ENCODE measurements at regions not wholly inside any gene's neighbourhood (a gene's known extent, or its start where the extent isn't known, plus 50 kb on each side); places are given as distances from the start of the nearest gene placed in this dataset.

DNA sequence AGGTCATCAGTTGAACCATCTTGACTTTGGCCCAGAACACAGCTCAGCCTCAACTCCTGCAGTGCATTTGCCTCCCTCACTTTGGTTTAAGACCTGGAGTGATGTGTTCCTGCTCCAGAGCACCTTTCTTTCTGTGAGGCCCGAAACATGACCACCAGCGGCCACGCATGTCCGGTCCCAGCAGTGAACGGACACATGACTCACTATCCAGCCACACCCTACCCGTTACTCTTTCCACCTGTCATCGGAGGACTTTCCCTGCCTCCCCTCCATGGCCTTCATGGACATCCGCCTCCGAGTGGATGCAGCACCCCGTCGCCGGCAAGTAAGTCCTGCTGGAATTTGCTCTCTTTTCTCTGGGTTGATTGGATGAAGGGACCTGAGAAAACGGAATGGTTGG, 253.8 kb upstream of the RARB start:
- POLR2A ChIA-PET (ENCODE audit: partially characterized antibody) = no interaction called here
- Histone ChIP-seq H3K9ac (replicated peaks in 1 of 4; ENCODE audit: extremely low read depth in 1 of 4, low read depth in 3 of 4, low read length in 3 of 4) (no peak overlapping the region), H4K91ac (replicated peaks; ENCODE audit: insufficient read length, low read length) (peak overlapping the region; percentile 71), H3K79me2 (ENCODE audit: control insufficient read depth in 1 of 2, insufficient read depth in 2 of 2, low read length in 2 of 2) (no peaks in the 10 kb centered on the region), H4K5ac (ENCODE audit: insufficient read length, low read depth, low read length) (peak overlapping the region; percentile 29), H2BK120ac (replicated peaks; ENCODE audit: low read depth, low read length) (no peak overlapping the region), H3K4me1 (replicated peaks in 1 of 4; ENCODE audit: control insufficient read depth in 3 of 4, insufficient read depth in 4 of 4, low read length in 3 of 4) (peaks cover 0 to 16% (median 5%) of the 10 kb centered on the region in 4 experiments; a peak in 3 of 7 replicates), H3K14ac (ENCODE audit: insufficient read length) (no peak overlapping the region), H3K4ac (replicated peaks; ENCODE audit: insufficient read length, low read depth, low read length) (no peak overlapping the region), H2BK5ac (ENCODE audit: low read depth, low read length) (no peak overlapping the region), H3K9me3 (ENCODE audit: insufficient read depth in 2 of 2, low read depth in 1 of 2, low read length in 1 of 2) (no peaks in the 10 kb centered on the region; a peak in 1 of 4 replicates), H3K23ac (ENCODE audit: insufficient read length) (no peak overlapping the region), H2BK15ac (ENCODE audit: low read length) (no peak overlapping the region), H3K4me2 (ENCODE audit: insufficient read depth in 1 of 2, low read depth in 2 of 2, low read length in 2 of 2) (no peak overlapping the region), H3K27me3 (replicated peaks in 1 of 4; ENCODE audit: control insufficient read depth in 3 of 4, extremely low read depth in 1 of 4, insufficient read depth in 3 of 4, low read length in 3 of 4) (no peaks in the 10 kb centered on the region), H3K18ac (ENCODE audit: extremely low read depth, low read length) (no peak overlapping the region), H3K36me3 (ENCODE audit: control insufficient read depth in 2 of 4, insufficient read depth in 4 of 4, low read length in 3 of 4) (no peaks in the 10 kb centered on the region), H3K27ac (ENCODE audit: low read depth, low read length) (no peak overlapping the region), H3K4me3 (ENCODE audit: extremely low read depth in 1 of 4, insufficient read depth in 2 of 4, low read depth in 3 of 4, low read length in 4 of 4) (no peak overlapping the region), H2AK5ac (ENCODE audit: low read depth, low read length) (no peak overlapping the region), H4K20me1 (replicated peaks in 1 of 2; ENCODE audit: control insufficient read depth in 1 of 2, insufficient read depth in 2 of 2, low read length in 2 of 2) (no peaks in the 10 kb centered on the region), H2BK12ac (ENCODE audit: low read depth, low read length) (peak overlapping the region; percentile 71; the same call in 1 of the 2 replicates), H4K8ac (ENCODE audit: extremely low read depth, insufficient read depth, low read length) (no peak overlapping the region; the same call in 1 of the 2 replicates), H3K23me2 (ENCODE audit: low read depth, low read length) (no peaks in the 10 kb centered on the region), H3K79me1 (ENCODE audit: low read depth, low read length) (no peaks in the 10 kb centered on the region), H2BK20ac (ENCODE audit: low read length) (no peak overlapping the region), H2AFZ (ENCODE audit: low read length) (no peak overlapping the region), H3K56ac (replicated peaks; ENCODE audit: insufficient read length, low read depth, low read length) (no peak overlapping the region)
- TF ChIP-seq, protein P1, sequence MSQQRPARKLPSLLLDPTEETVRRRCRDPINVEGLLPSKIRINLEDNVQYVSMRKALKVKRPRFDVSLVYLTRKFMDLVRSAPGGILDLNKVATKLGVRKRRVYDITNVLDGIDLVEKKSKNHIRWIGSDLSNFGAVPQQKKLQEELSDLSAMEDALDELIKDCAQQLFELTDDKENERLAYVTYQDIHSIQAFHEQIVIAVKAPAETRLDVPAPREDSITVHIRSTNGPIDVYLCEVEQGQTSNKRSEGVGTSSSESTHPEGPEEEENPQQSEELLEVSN (IDR thresholded peaks at IDR 0.05) = no peak
- TF ChIP-seq BACH1 (IDR thresholded peaks at IDR 0.05; ENCODE audit: low read length) (no peak), NRF1 (IDR thresholded peaks at IDR 0.05; ENCODE audit: low read depth, low read length) (no peak), YY1 (IDR thresholded peaks at IDR 0.05; ENCODE audit: low read depth, low read length) (no peak), ATF3 (IDR thresholded peaks at IDR 0.05; ENCODE audit: insufficient read depth, low read depth, low read length) (no peak), POLR2AphosphoS5 (IDR thresholded peaks at IDR 0.05; ENCODE audit: low read depth, low read length) (no peak), SP2 (IDR thresholded peaks at IDR 0.05; ENCODE audit: low read length) (no peak), BRCA1 (IDR thresholded peaks at IDR 0.05; ENCODE audit: low read depth, low read length) (no peak), EP300 (IDR thresholded peaks at IDR 0.05; ENCODE audit: borderline replicate concordance in 1 of 2, low read depth in 2 of 2, low read length in 2 of 2) (no peak), CREB1 (IDR thresholded peaks at IDR 0.05) (no peak), SIX5 (IDR thresholded peaks at IDR 0.05; ENCODE audit: low read depth, low read length) (no peak)
- WGBS, 2 experiments (ENCODE audit: extremely low coverage in 1 of 2, insufficient coverage in 1 of 2, insufficient read length in 1 of 2, insufficient replicate concordance in 2 of 2, low coverage in 1 of 2, low lambda C conversion rate in 2 of 2, missing lambda C conversion rate in 1 of 2) = 95% methylated on average over 13 of the region's 13 CpGs; no CpG with 5 or more reads in 1 of the 2 experiments
- FAIRE-seq = no peak
- CTCF ChIA-PET (ENCODE audit: partially characterized antibody) = interaction anchor here (1.1 kb wide), 1 partner anchor 141 kb away, joined by 4 read pairs; no protein-coding TSS in a partner anchor
- DNase-seq (ENCODE audit: low read depth in 1 of 2, low spot score in 2 of 2) = no peak

Data from H1 (cell line).